Testis (tissue), 2 donors: ENCODE measurements at regions not wholly inside any gene's neighbourhood (a gene's known extent, or its start where the extent isn't known, plus 50 kb on each side); places are given as distances from the start of the nearest gene placed in this dataset.

Experiments used
- POLR2A ChIP-seq: fragments of 450-650 bp; IDR thresholded peaks from one replicate; pipeline ENCODE4 v1.6.1; 2017; ENCODE audit warnings: antibody characterized with exemption, mild to moderate bottlenecking, moderate library complexity
- TF ChIP-seq, protein P1 (sequence below), 3 experiments: fragments of 450-650 bp in 2 of 3; fragments of 200-600 bp in 1 of 3; sonication (generic) in 1 of 3; IDR thresholded peaks; one replicate each; pipeline ENCODE4 v1.5.1; 2016 to 2019; ENCODE audit warnings: antibody characterized with exemption in 3 of 3, mild to moderate bottlenecking in 2 of 3, moderate library complexity in 1 of 3

GRCh38 chr6:23088761-23089160 lies 519.4 kb downstream of the HDGFL1 start:
- TF ChIP-seq, protein P1, sequence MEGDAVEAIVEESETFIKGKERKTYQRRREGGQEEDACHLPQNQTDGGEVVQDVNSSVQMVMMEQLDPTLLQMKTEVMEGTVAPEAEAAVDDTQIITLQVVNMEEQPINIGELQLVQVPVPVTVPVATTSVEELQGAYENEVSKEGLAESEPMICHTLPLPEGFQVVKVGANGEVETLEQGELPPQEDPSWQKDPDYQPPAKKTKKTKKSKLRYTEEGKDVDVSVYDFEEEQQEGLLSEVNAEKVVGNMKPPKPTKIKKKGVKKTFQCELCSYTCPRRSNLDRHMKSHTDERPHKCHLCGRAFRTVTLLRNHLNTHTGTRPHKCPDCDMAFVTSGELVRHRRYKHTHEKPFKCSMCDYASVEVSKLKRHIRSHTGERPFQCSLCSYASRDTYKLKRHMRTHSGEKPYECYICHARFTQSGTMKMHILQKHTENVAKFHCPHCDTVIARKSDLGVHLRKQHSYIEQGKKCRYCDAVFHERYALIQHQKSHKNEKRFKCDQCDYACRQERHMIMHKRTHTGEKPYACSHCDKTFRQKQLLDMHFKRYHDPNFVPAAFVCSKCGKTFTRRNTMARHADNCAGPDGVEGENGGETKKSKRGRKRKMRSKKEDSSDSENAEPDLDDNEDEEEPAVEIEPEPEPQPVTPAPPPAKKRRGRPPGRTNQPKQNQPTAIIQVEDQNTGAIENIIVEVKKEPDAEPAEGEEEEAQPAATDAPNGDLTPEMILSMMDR (IDR thresholded peaks at IDR 0.05) = no peak
- TF ChIP-seq POLR2A = no peak
